ENCODE measurements at regions not wholly inside any gene's neighbourhood (a gene's known extent, or its start where the extent isn't known, plus 50 kb on each side); places are given as distances from the start of the nearest gene placed in this dataset.

DNA sequence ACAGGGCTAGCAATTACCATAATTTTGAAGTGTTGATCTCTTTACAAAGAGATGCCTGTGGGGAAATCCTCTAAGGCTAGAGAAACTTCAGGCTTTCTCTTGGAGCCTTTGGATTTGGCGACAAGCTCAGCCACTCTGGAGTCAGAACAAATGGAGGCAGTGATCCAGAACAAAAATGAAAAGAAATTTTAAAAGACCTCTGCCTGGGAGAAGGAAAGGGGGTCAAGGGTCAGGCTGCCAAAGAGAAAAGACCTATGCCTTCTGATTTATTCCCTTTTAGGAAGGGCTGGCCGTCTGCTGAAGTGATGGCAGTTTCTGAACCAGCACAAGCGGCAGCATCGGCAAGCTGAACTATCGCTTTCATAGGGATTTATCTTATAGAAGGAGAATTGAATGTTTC, 140.8 kb upstream of the SFRP2 start:
- H3K4me3 Mint-ChIP-seq: no peak overlapping the region
- H3K27me3 Mint-ChIP-seq: peaks cover 39% of the 10 kb centered on the region
- H3K27ac Mint-ChIP-seq: no peak overlapping the region
- H3K9me3 Mint-ChIP-seq: no peaks in the 10 kb centered on the region
- H3K36me3 Mint-ChIP-seq (ENCODE audit: low read depth): no peaks in the 10 kb centered on the region
- H3K4me1 Mint-ChIP-seq (ENCODE audit: low read depth): peaks cover 5% of the 10 kb centered on the region

DNA sequence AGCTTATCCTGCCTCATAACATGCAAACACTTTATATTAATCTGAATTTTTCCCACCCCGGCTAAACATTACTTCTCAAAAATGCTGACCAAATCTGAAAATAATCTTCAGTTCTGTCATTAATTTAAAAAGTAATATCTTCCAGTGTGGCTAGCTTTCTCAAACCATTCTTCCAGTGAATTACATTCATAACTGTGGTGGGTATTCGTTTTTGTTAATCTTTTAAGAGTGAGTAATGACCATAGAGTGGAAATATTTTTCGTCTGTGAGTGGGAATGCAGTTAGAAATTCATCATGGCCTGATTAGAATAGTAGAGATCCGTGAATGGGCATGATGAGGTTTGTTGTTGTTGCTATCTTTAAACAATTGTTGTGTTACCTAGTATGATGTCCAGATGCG, 138.6 kb upstream of the SFRP2 start:
- H3K27ac Mint-ChIP-seq: peak overlapping the region; percentile 8
- H3K4me3 Mint-ChIP-seq: no peak overlapping the region
- H3K36me3 Mint-ChIP-seq (ENCODE audit: low read depth): no peaks in the 10 kb centered on the region
- H3K27me3 Mint-ChIP-seq: peaks cover 26% of the 10 kb centered on the region
- peaks cover 5% of the 10 kb centered on the region for H3K4me1 Mint-ChIP-seq (ENCODE audit: low read depth)
- no peaks in the 10 kb centered on the region for H3K9me3 Mint-ChIP-seq

DNA sequence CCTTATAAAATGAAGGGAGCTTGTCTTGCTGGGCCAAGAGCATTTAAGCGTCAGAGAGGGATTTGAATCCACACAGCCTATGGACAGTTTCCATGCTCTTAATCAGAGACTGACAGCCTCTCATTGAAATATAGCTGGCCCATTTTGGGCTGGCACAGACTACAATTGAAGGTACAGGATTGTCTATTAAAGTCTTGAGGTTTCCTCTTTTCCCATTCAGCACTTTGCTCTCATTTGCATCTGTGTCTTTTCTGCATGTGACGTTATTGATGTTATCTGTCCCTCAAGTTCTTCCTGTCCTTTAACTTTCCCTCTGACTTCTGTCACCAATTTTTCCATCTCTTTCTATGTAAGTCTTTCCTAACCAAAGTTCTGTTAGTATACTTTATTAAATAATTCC, 133.3 kb upstream of the SFRP2 start:
- H3K4me1 Mint-ChIP-seq (ENCODE audit: low read depth): peaks cover 14% of the 10 kb centered on the region
- peaks cover 17% of the 10 kb centered on the region for H3K27me3 Mint-ChIP-seq
- no peak overlapping the region for H3K27ac Mint-ChIP-seq
- no peaks in the 10 kb centered on the region for H3K9me3 Mint-ChIP-seq
- no peak overlapping the region for H3K4me3 Mint-ChIP-seq
- no peaks in the 10 kb centered on the region for H3K36me3 Mint-ChIP-seq (ENCODE audit: low read depth)

DNA sequence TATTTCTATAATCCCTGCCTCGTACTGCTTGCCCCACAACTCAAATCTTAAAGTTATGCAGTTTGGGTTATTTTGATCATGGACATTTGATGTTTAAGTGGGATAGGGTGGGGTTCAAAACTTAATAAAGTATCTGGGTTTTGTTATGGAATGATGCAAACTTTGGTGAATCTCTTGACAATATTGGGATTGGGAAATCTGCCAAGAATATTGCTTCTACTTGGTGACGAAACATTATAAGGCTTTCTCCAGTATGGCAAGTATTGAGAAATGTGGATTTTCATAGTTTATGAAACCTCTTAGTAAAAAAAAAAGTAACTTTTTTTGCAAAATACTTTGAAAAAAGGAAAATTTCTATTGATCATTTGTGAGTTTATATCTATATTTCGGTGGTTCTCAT, 130.8 kb upstream of the SFRP2 start:
- H3K27ac Mint-ChIP-seq: no peak overlapping the region
- no peaks in the 10 kb centered on the region for H3K9me3 Mint-ChIP-seq
- H3K36me3 Mint-ChIP-seq (ENCODE audit: low read depth): no peaks in the 10 kb centered on the region
- H3K4me3 Mint-ChIP-seq: no peak overlapping the region
- peaks cover 22% of the 10 kb centered on the region for H3K27me3 Mint-ChIP-seq
- H3K4me1 Mint-ChIP-seq (ENCODE audit: low read depth): peaks cover 36% of the 10 kb centered on the region

DNA sequence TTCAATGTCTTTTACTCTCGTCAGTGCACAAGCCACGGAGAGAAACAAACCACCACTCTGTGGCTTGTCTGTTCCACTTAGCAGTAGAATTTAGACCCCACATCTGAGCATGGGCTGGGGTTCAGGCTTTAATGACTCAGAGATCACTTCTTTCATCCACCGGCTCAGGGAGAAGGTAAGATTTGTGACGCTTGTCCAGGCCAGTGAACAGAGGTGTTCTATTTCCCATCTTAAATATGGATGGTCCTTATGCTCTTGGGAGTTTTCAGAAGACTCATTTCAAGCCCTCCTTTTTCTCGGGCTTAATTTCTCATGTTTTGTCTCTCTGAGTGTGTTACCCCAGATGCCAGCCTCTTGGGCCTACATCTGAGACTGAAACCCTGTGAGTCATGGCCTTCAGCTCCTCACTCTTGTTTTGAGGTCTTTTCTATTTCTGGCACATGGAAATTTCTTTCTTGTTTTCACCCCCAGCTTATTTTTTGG, 127.4 kb upstream of the SFRP2 start:
- H3K4me1 Mint-ChIP-seq (ENCODE audit: low read depth): peaks cover 42% of the 10 kb centered on the region
- peaks cover 51% of the 10 kb centered on the region for H3K27me3 Mint-ChIP-seq
- H3K27ac Mint-ChIP-seq: peak overlapping the region; percentile 90
- H3K9me3 Mint-ChIP-seq: peaks cover 6% of the 10 kb centered on the region
- H3K4me3 Mint-ChIP-seq: peak overlapping the region; percentile 51
- H3K36me3 Mint-ChIP-seq (ENCODE audit: low read depth): peaks cover 4% of the 10 kb centered on the region

DNA sequence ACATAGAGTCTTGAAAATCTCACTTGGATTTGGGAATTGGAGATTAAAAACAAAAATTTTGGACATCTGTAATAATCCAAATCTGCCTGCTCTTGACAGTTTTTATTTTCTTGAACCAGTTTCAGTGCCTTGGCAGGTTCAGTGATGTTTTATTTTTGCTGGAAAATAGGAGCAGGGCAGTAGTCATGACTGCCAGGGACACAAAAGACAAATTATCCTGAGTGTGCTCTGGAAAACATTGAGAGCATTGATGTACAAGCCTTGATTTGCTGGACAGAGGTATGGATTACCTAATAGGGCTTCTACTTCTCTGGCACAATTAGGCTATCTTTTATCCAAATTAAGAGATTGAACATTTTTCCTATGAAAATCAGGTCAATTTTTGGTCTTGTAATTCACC, 123.4 kb upstream of the SFRP2 start:
- H3K27me3 Mint-ChIP-seq: peaks cover 52% of the 10 kb centered on the region
- H3K36me3 Mint-ChIP-seq (ENCODE audit: low read depth): peaks cover 4% of the 10 kb centered on the region
- H3K4me3 Mint-ChIP-seq: no peak overlapping the region
- peaks cover 33% of the 10 kb centered on the region for H3K4me1 Mint-ChIP-seq (ENCODE audit: low read depth)
- no peak overlapping the region for H3K27ac Mint-ChIP-seq
- H3K9me3 Mint-ChIP-seq: peaks cover 6% of the 10 kb centered on the region

DNA sequence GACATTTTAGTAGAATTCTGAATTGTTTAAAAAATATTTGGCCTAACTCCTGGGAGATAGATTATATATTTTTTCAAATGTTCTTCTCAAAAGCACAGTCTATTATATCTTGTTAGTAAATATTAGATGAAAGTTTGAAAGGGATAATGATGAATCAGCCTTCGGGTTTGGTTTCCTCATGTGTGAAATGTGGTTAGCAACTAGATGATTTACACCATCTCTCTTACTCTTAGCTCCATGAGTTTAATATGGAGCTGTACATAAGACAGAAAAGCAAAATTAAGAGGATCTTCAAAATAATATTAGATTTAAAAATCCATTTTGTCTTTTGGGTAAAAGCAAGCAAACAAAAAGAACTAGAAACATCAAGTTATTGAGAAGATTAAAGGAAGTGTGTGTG, 120.8 kb upstream of the SFRP2 start:
- Mint-ChIP-seq H3K4me3 (no peak overlapping the region), H3K27ac (no peak overlapping the region), H3K4me1 (ENCODE audit: low read depth) (peaks cover 10% of the 10 kb centered on the region), H3K9me3 (peaks cover 6% of the 10 kb centered on the region), H3K36me3 (ENCODE audit: low read depth) (peaks cover 4% of the 10 kb centered on the region), H3K27me3 (peaks cover 45% of the 10 kb centered on the region)

DNA sequence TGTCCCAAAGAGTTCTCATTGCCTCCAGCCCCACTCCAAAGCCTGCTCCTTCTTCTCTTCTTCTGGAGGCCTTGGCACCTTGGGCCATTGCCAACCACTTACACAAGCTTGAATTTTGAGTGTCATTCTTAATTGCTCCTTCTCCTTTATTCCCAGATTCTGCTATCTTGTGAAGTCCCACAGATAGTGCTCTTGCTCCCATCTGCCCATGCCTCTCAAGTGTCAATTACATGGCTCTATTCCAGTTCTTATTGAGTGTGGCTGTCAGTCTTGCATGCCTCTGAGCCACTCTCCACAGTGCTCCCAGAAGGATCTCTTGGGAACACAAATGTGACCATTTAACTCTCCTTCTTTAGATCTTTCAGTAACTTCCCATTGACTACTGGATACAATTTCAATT, 117.3 kb upstream of the SFRP2 start:
- Mint-ChIP-seq H3K4me3 (no peak overlapping the region), H3K36me3 (ENCODE audit: low read depth) (no peaks in the 10 kb centered on the region), H3K4me1 (ENCODE audit: low read depth) (no peaks in the 10 kb centered on the region), H3K9me3 (no peaks in the 10 kb centered on the region), H3K27ac (no peak overlapping the region), H3K27me3 (peaks cover 18% of the 10 kb centered on the region)

DNA sequence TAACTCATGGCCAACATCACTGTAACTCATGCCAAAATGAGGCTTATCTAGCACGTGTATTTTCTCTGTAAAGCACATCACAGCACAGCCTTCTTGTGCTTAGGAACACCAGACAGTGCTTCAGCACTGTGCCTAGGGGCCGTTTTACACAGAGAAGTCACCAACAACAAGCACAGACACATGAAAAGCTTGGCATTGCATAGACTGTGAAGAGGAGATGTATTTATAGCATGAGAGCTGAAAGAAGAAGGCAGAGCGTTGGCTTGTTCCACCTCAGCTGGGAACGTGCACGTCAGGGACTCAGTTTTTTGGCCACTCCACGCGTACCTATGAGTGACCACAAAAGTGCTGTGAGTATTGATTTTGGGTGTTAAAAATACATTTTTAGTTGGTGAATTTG, 116.3 kb upstream of the SFRP2 start:
- peaks cover 15% of the 10 kb centered on the region for H3K27me3 Mint-ChIP-seq
- no peaks in the 10 kb centered on the region for H3K4me1 Mint-ChIP-seq (ENCODE audit: low read depth)
- H3K4me3 Mint-ChIP-seq: no peak overlapping the region
- no peaks in the 10 kb centered on the region for H3K36me3 Mint-ChIP-seq (ENCODE audit: low read depth)
- no peak overlapping the region for H3K27ac Mint-ChIP-seq
- no peaks in the 10 kb centered on the region for H3K9me3 Mint-ChIP-seq

DNA sequence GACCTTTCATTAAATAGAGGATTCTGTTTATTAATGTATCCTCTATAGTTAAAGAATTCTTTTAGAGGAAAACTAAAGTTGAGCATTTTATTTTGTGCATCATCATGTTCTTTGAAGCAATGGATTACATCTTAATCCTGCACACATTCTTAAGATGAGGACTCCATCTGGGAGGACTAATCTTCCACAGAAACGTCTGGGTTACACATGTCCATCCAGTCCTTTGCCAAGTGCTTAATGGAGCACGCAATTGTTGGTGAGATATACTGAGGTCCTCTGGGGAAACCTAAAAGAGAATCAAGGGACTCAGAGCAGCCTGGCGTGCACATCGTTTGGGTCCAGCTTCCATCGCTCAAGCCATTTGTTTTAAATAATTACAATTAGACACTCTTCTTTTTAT, 115.1 kb upstream of the SFRP2 start:
- Mint-ChIP-seq H3K4me3 (no peak overlapping the region), H3K27me3 (peaks cover 20% of the 10 kb centered on the region), H3K36me3 (ENCODE audit: low read depth) (no peaks in the 10 kb centered on the region)

DNA sequence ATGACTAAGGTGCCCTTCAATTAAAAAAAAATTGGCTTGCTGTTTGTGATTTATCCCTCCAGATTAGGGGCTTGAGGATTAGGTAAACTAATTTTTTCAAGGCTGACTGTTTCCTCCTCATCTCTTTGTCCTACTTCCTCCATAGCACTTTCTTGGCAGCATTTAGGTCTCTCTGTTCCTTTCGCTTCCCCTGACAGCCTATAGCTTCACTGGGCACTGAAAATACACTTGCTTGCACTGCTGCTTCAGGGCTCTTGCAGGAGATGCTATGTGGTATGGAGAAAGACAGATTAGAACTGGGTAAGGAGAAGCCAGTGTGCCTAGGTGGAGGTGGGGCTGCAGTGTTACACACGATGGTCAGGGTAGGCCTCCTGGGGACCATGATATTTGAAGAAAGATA, 112.3 kb upstream of the SFRP2 start:
- H3K27ac Mint-ChIP-seq: no peak overlapping the region
- peaks cover 30% of the 10 kb centered on the region for H3K27me3 Mint-ChIP-seq

More for the DNA sequence above, 115.1 kb upstream of the SFRP2 start:
- no peaks in the 10 kb centered on the region for H3K9me3 Mint-ChIP-seq
- no peak overlapping the region for H3K27ac Mint-ChIP-seq
- no peaks in the 10 kb centered on the region for H3K4me1 Mint-ChIP-seq (ENCODE audit: low read depth)

DNA sequence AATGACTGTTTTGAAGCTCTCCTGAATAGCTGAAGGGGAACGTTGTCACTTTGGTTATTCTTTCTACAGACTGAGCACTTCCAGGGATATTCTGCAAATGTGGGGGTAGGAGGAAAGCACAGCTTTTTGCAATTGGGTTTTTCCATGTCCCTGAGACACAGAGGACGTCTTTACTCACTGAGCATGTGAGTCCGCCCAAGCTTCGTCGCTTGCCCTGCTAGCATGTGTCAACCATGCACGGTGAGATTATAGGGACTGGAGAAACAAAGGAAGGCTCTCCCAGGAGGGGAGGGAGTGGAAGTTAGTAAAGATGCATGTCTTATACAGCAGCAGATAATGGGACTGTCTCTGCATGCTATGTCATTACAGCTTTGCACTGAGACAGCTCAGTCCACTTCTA, 111.5 kb upstream of the SFRP2 start:
- Mint-ChIP-seq H3K27ac (no peak overlapping the region), H3K4me3 (no peak overlapping the region), H3K9me3 (peaks cover 3% of the 10 kb centered on the region), H3K36me3 (ENCODE audit: low read depth) (no peaks in the 10 kb centered on the region), H3K4me1 (ENCODE audit: low read depth) (no peaks in the 10 kb centered on the region), H3K27me3 (peaks cover 32% of the 10 kb centered on the region)

More for the DNA sequence above, 112.3 kb upstream of the SFRP2 start:
- no peaks in the 10 kb centered on the region for H3K36me3 Mint-ChIP-seq (ENCODE audit: low read depth)
- no peaks in the 10 kb centered on the region for H3K4me1 Mint-ChIP-seq (ENCODE audit: low read depth)
- no peak overlapping the region for H3K4me3 Mint-ChIP-seq
- peaks cover 3% of the 10 kb centered on the region for H3K9me3 Mint-ChIP-seq

DNA sequence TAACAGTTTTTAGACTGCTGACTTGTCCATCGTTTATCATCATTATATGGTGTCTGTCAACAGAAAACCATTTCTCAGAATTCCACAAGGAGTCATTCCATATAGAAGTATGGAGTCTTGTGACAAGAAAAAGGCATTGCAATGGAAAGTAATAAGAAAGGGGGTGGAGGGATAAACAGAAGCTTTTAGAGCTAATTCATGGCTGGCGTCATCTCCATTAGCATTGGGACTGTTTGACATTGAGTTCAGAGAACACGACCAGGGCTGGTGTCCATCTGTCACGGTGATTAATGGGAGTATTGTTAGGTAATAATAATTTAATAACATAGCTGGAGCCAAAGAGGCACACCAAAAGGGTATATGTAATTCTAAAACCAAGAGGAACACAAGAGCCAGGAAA, 101.9 kb upstream of the SFRP2 start:
- no peaks in the 10 kb centered on the region for H3K36me3 Mint-ChIP-seq (ENCODE audit: low read depth)
- H3K9me3 Mint-ChIP-seq: peaks cover 7% of the 10 kb centered on the region
- H3K27me3 Mint-ChIP-seq: peaks cover 50% of the 10 kb centered on the region
- H3K4me3 Mint-ChIP-seq: no peak overlapping the region
- H3K27ac Mint-ChIP-seq: no peak overlapping the region
- H3K4me1 Mint-ChIP-seq (ENCODE audit: low read depth): peaks cover 4% of the 10 kb centered on the region

DNA sequence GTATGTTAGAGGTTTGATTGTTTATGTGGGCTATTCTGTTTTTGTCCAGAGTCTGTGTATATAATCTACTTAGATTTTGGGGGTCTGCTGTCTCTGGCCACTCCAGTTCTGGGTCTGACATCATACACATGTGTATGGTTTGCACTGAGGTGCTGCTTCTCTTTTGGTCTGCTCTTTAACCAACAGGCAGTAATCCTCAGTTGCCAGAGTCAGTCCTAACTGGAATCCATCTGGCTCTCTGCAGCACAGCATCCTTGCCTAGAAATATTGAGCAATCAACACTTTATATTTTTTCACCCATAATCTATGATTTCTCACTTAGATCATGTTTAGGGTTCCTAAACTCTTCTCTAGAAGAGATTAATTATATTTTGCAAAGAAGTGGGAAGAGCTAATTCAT, 98.3 kb upstream of the SFRP2 start:
- Mint-ChIP-seq H3K36me3 (ENCODE audit: low read depth) (no peaks in the 10 kb centered on the region), H3K9me3 (peaks cover 7% of the 10 kb centered on the region), H3K4me3 (no peak overlapping the region), H3K4me1 (ENCODE audit: low read depth) (no peaks in the 10 kb centered on the region), H3K27ac (no peak overlapping the region), H3K27me3 (peaks cover 51% of the 10 kb centered on the region)

DNA sequence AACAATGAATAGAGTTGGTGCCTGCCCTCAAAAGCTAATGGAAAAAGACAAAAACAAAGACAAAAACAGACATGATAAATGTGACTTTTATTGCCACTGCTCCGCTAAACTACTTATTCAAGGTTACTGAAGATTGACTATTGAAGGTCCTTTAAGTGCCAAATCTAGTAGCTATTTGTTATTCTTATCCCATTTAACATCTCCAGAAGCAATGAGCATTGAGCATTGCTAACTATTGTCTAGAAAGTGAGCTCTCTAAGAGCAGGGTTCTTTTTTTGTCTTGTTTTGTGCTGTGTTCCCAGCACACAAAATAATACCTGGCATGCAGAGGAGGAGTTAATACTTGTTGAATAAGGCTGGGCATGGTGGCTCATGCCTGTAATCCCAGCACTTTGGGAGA, 95.4 kb upstream of the SFRP2 start:
- peaks cover 6% of the 10 kb centered on the region for H3K36me3 Mint-ChIP-seq (ENCODE audit: low read depth)
- H3K4me3 Mint-ChIP-seq: no peak overlapping the region
- H3K27me3 Mint-ChIP-seq: peaks cover 33% of the 10 kb centered on the region
- peaks cover 17% of the 10 kb centered on the region for H3K9me3 Mint-ChIP-seq
- H3K27ac Mint-ChIP-seq: no peak overlapping the region
- no peaks in the 10 kb centered on the region for H3K4me1 Mint-ChIP-seq (ENCODE audit: low read depth)

DNA sequence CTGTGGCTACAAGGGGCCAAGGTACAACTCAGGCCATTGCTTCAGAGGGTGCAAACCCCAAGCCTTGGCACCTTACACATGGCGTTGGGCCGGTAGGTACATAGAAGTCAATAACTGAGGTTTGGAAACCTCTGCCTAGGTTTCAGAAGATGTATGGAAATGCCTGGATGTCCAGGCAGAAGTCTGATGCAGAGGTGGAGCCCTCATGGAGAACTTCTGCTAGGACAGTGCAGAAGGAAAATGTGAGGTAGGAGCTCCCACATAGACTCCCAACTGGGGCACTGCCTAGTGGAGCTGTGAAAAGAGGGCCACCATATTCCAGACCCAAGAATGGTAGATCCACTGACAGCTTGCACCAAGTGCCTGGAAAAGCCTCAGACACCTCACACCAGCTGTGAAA, 92.1 kb upstream of the SFRP2 start:
- Mint-ChIP-seq H3K27me3 (peaks cover 12% of the 10 kb centered on the region), H3K4me1 (ENCODE audit: low read depth) (no peaks in the 10 kb centered on the region), H3K27ac (no peak overlapping the region), H3K4me3 (no peak overlapping the region), H3K9me3 (peaks cover 17% of the 10 kb centered on the region), H3K36me3 (ENCODE audit: low read depth) (peaks cover 6% of the 10 kb centered on the region)

All from stimulated activated naive CD8-positive, alpha-beta T cell treated with anti-CD3 and anti-CD28 coated beads, Interleukin-15, Interleukin-2, amounts not matched to agents 100 ng/mL and 50 ng/mL, for 24 hours (primary cell).